H9 (cell line): ENCODE measurements at regions not wholly inside any gene's neighbourhood (a gene's known extent, or its start where the extent isn't known, plus 50 kb on each side); places are given as distances from the start of the nearest gene placed in this dataset.

Experiments used
- DNase-seq: peaks from one replicate; pipeline ENCODE4 v3.0.0-alpha.2; 2017
- H2AFZ ChIP-seq: one replicate; pipeline ENCODE4 v1.6.1; 2013; ENCODE audit warnings: mild to moderate bottlenecking, low read length, control low read depth, moderate library complexity
- H2AK5ac ChIP-seq: 2 replicates; pipeline ENCODE4 v1.6.1; 2013; ENCODE audit warnings: low read length, control low read depth, mixed read lengths; ENCODE audit not compliant: insufficient read length
- H2BK120ac ChIP-seq: one replicate; pipeline ENCODE4 v1.6.1; 2013; ENCODE audit warnings: low read depth, mild to moderate bottlenecking, low read length, control low read depth, inconsistent platforms; ENCODE audit not compliant: poor library complexity, severe bottlenecking
- H2BK12ac ChIP-seq: 2 replicates; pipeline ENCODE4 v1.6.1; 2013; ENCODE audit warnings: low read length, control low read depth, mixed read lengths, low read depth; ENCODE audit not compliant: insufficient read length
- H2BK15ac ChIP-seq: 2 replicates; pipeline ENCODE4 v1.6.1; 2013; ENCODE audit warnings: low read depth, low read length, control low read depth
- H2BK20ac ChIP-seq: one replicate; pipeline ENCODE4 v1.6.1; 2013; ENCODE audit warnings: low read depth, mild to moderate bottlenecking, low read length, control low read depth, inconsistent platforms; ENCODE audit not compliant: poor library complexity, severe bottlenecking
- H2BK5ac ChIP-seq: 2 replicates; pipeline ENCODE4 v1.6.1; 2013; ENCODE audit warnings: low read length, control low read depth, mixed read lengths; ENCODE audit not compliant: insufficient read length
- H3K14ac ChIP-seq: 2 replicates; pipeline ENCODE4 v1.6.1; 2013; ENCODE audit warnings: low read length, control low read depth; ENCODE audit not compliant: insufficient read depth
- H3K18ac ChIP-seq: 2 replicates; pipeline ENCODE4 v1.6.1; 2013; ENCODE audit warnings: low read depth, mild to moderate bottlenecking, mixed read lengths, low read length, control low read depth; ENCODE audit not compliant: insufficient read length
- H3K23ac ChIP-seq: 2 replicates; pipeline ENCODE4 v1.6.1; 2013; ENCODE audit warnings: low read length, control low read depth, mixed read lengths, low read depth; ENCODE audit not compliant: insufficient read length
- H3K23me2 ChIP-seq: 2 replicates; pipeline ENCODE4 v1.6.1; 2013; ENCODE audit warnings: low read depth, mild to moderate bottlenecking, mixed read lengths, low read length, control low read depth; ENCODE audit not compliant: insufficient read length, poor library complexity, severe bottlenecking
- H3K27ac ChIP-seq: 2 replicates; pipeline ENCODE4 v1.5.1; 2013; ENCODE audit warnings: low read length, control low read depth, mixed read lengths, low read depth; ENCODE audit not compliant: insufficient read length
- H3K27me3 ChIP-seq: 2 replicates; pipeline ENCODE4 v1.6.1; 2013; ENCODE audit warnings: low read length, control low read depth, inconsistent platforms; ENCODE audit not compliant: insufficient read depth
- H3K4ac ChIP-seq: 2 replicates; pipeline ENCODE4 v1.6.1; 2013; ENCODE audit warnings: low read depth, mild to moderate bottlenecking, control low read depth, inconsistent platforms, low read length, moderate library complexity
- H3K4me1 ChIP-seq: 2 replicates; pipeline ENCODE4 v1.6.1; 2013; ENCODE audit warnings: low read length, control low read depth, inconsistent platforms; ENCODE audit not compliant: insufficient read depth
- H3K4me2 ChIP-seq: 2 replicates; pipeline ENCODE4 v1.6.1; 2013; ENCODE audit warnings: low read length, control low read depth, mixed read lengths; ENCODE audit not compliant: insufficient read length, insufficient read depth
- H3K56ac ChIP-seq: 2 replicates; pipeline ENCODE4 v1.6.1; 2013; ENCODE audit warnings: low read depth, mild to moderate bottlenecking, mixed read lengths, low read length, control low read depth; ENCODE audit not compliant: insufficient read length
- H3K79me1 ChIP-seq: 2 replicates; pipeline ENCODE4 v1.6.1; 2013; ENCODE audit warnings: low read depth, mild to moderate bottlenecking, moderate library complexity, low read length, control low read depth, inconsistent platforms; ENCODE audit not compliant: insufficient read depth, poor library complexity, severe bottlenecking
- H3K79me2 ChIP-seq: 2 replicates; pipeline ENCODE4 v1.6.1; 2013; ENCODE audit warnings: low read length, control low read depth, inconsistent platforms; ENCODE audit not compliant: insufficient read depth
- H3K9ac ChIP-seq: 2 replicates; pipeline ENCODE4 v1.6.1; 2013; ENCODE audit warnings: low read length, control low read depth, mixed read lengths; ENCODE audit not compliant: insufficient read length; ENCODE audit errors: extremely low read depth
- H3K9me3 ChIP-seq: one replicate; pipeline ENCODE4 v1.6.1; 2013; ENCODE audit warnings: low read depth, low read length, inconsistent platforms; ENCODE audit not compliant: control insufficient read depth
- H3T11ph ChIP-seq: one replicate; pipeline ENCODE4 v1.6.1; 2013; ENCODE audit warnings: mild to moderate bottlenecking, low read length, control low read depth, inconsistent platforms
- H4K20me1 ChIP-seq: one replicate; pipeline ENCODE4 v1.6.1; 2013; ENCODE audit not compliant: control insufficient read depth, insufficient read length, insufficient read depth
- H4K5ac ChIP-seq: 2 replicates; pipeline ENCODE4 v1.6.1; 2013; ENCODE audit warnings: low read depth, mild to moderate bottlenecking, mixed read lengths, low read length, control low read depth; ENCODE audit not compliant: insufficient read length
- H4K8ac ChIP-seq: replicated peaks from 2 replicates; pipeline ENCODE4 v1.6.1; 2013; ENCODE audit warnings: low read length, control low read depth, mixed read lengths, low read depth; ENCODE audit not compliant: insufficient read length
- H4K91ac ChIP-seq: 2 replicates; pipeline ENCODE4 v1.6.1; 2013; ENCODE audit warnings: low read depth, mild to moderate bottlenecking, moderate library complexity, mixed read lengths, low read length, control low read depth; ENCODE audit not compliant: insufficient read length
- H3K27ac Mint-ChIP-seq, 3 experiments: 2 replicates in 2 of 3; 3 replicates in 1 of 3; pipeline ENCODE4 v1.8.0; 2020 to 2021; ENCODE audit warnings: mixed read lengths in 3 of 3, mild to moderate bottlenecking in 1 of 3, moderate library complexity in 1 of 3
- H3K27me3 Mint-ChIP-seq: 2 replicates; pipeline ENCODE4 v1.8.0; 2021; ENCODE audit warnings: low read depth, mild to moderate bottlenecking, moderate library complexity, mixed read lengths
- H3K36me3 Mint-ChIP-seq, 3 experiments: 2 replicates in 2 of 3; 3 replicates in 1 of 3; pipeline ENCODE4 v1.8.0; 2020 to 2021; ENCODE audit warnings: low read depth in 3 of 3, mixed read lengths in 3 of 3; ENCODE audit not compliant: insufficient read depth in 1 of 3
- H3K4me1 Mint-ChIP-seq, 2 experiments: 2 replicates each; pipeline ENCODE4 v1.8.0; 2020; ENCODE audit warnings: mixed read lengths in 2 of 2
- H3K4me3 Mint-ChIP-seq, 2 experiments: 2 replicates in 1 of 2; 3 replicates in 1 of 2; pipeline ENCODE4 v1.8.0; 2020 to 2021; ENCODE audit warnings: mild to moderate bottlenecking in 2 of 2, mixed read lengths in 2 of 2, moderate library complexity in 1 of 2
- H3K9me3 Mint-ChIP-seq, 2 experiments: 2 replicates in 1 of 2; 3 replicates in 1 of 2; pipeline ENCODE4 v1.8.0; 2020; ENCODE audit warnings: mild to moderate bottlenecking in 2 of 2, mixed read lengths in 2 of 2, moderate library complexity in 1 of 2
- CTCF ChIP-seq: fragments of 200-600 bp; sonication (generic); conservative IDR thresholded peaks from 3 replicates; pipeline ENCODE4 v1.8.0; 2021; ENCODE audit warnings: antibody characterized with exemption, mild to moderate bottlenecking
- WGBS: extraction: QIAGEN DNeasy Blood & Tissue Kit; methylation state at CpG from one replicate; pipeline ENCODE4 v1.1.7; 2013; ENCODE audit warnings: missing lambda C conversion rate, low lambda C conversion rate, mixed read lengths; ENCODE audit not compliant: insufficient read length; ENCODE audit errors: extremely low coverage; 5-methylcytosine and 5-hydroxymethylcytosine counted together

DNA sequence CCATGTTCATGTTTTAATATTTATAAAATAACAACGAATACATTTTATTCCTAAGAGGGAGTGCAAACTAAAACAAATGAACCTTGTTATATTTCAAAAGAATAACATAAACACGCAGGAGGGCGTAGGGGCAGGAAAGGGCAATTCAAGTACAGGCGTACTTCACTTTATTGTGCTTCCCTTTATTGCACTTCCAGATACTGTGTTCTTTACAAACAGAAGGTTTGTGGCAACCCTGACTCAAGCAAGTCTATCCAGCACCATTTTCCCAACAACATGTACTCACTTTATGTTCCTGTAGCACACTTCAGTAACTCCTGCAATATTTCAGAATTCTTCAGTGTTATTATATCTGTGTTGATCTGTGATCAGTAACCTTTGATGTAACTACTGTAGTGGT, 84.6 kb upstream of the PLEKHA5 start:
- no peak for TF ChIP-seq CTCF
- Histone ChIP-seq H3K27me3 (no peaks in the 10 kb centered on the region), H4K20me1 (no peaks in the 10 kb centered on the region), H3K4ac (no peak overlapping the region), H2AFZ (no peak overlapping the region), H3K79me1 (no peaks in the 10 kb centered on the region), H3K56ac (no peak overlapping the region), H2BK120ac (no peak overlapping the region), H4K5ac (no peak overlapping the region), H2AK5ac (no peak overlapping the region), H3K4me1 (no peaks in the 10 kb centered on the region), H2BK20ac (no peak overlapping the region), H3K18ac (no peak overlapping the region), H3K23ac (no peak overlapping the region), H3K4me2 (no peak overlapping the region), H3K9ac (no peak overlapping the region), H2BK5ac (no peak overlapping the region), H2BK15ac (no peak overlapping the region), H3T11ph (no peak overlapping the region), H3K27ac (no peak overlapping the region), H3K79me2 (no peaks in the 10 kb centered on the region), H3K23me2 (no peaks in the 10 kb centered on the region), H3K14ac (no peak overlapping the region), H2BK12ac (no peak overlapping the region), H3K9me3 (no peaks in the 10 kb centered on the region), H4K8ac (no peak overlapping the region), H4K91ac (no peak overlapping the region)
- Mint-ChIP-seq H3K36me3 (peaks cover 0 to 4% (median 2%) of the 10 kb centered on the region in 3 experiments; a peak in 1 of 7 replicates), H3K27me3 (no peaks in the 10 kb centered on the region), H3K27ac (no peak overlapping the region), H3K4me3 (no peak overlapping the region), H3K9me3 (peaks cover 0 to 2% of the 10 kb centered on the region in 2 experiments; a peak in 1 of 5 replicates), H3K4me1 (peaks cover 0 to 2% of the 10 kb centered on the region in 2 experiments; a peak in 1 of 4 replicates)
- WGBS, result no CpG with 5 or more reads among the region's 4 CpGs
- no peak for DNase-seq
